ENCODE measurements at regions not wholly inside any gene's neighbourhood (a gene's known extent, or its start where the extent isn't known, plus 50 kb on each side); places are given as distances from the start of the nearest gene placed in this dataset.

DNA sequence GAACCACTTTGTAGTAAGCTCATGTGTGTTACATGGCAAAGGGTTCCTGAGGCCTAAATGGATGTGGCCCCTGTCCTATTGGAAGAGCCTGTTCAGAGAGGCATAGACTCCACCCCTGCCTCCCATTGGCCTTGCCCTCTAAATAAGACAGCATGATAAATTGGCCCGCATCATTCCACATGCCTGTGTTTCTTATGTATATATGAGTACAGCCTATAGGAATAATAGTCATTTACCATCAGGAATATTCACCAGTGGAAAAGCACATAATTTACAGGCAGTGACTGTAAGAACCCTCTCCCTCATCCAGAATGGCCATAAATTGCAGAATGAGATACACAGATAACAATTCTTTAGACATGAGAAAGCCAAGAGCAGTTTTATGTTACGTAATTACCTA lies 519.5 kb upstream of the DAB1 start:
- intact Hi-C loops (cut with DNase I) = no loop called here
- no peaks in the 10 kb centered on the region for H3K4me1 ChIP-seq
- WGBS (ENCODE audit: insufficient coverage, low coverage, low lambda C conversion rate, missing lambda C conversion rate) = 100% methylated on average over 1 of the region's 2 CpGs
- DNase-seq = no peak
- H3K27me3 ChIP-seq = no peaks in the 10 kb centered on the region
- TF ChIP-seq, protein P1, sequence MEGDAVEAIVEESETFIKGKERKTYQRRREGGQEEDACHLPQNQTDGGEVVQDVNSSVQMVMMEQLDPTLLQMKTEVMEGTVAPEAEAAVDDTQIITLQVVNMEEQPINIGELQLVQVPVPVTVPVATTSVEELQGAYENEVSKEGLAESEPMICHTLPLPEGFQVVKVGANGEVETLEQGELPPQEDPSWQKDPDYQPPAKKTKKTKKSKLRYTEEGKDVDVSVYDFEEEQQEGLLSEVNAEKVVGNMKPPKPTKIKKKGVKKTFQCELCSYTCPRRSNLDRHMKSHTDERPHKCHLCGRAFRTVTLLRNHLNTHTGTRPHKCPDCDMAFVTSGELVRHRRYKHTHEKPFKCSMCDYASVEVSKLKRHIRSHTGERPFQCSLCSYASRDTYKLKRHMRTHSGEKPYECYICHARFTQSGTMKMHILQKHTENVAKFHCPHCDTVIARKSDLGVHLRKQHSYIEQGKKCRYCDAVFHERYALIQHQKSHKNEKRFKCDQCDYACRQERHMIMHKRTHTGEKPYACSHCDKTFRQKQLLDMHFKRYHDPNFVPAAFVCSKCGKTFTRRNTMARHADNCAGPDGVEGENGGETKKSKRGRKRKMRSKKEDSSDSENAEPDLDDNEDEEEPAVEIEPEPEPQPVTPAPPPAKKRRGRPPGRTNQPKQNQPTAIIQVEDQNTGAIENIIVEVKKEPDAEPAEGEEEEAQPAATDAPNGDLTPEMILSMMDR (IDR thresholded peaks at IDR 0.05) = no peak
- TF ChIP-seq POLR2A (IDR thresholded peaks at IDR 0.05) = no peak
- H3K27ac ChIP-seq = no peak overlapping the region
- no peaks in the 10 kb centered on the region for H3K36me3 ChIP-seq
- ATAC-seq = no peak
- H3K9me3 ChIP-seq = no peaks in the 10 kb centered on the region
- no peak overlapping the region for H3K4me3 ChIP-seq

DNA sequence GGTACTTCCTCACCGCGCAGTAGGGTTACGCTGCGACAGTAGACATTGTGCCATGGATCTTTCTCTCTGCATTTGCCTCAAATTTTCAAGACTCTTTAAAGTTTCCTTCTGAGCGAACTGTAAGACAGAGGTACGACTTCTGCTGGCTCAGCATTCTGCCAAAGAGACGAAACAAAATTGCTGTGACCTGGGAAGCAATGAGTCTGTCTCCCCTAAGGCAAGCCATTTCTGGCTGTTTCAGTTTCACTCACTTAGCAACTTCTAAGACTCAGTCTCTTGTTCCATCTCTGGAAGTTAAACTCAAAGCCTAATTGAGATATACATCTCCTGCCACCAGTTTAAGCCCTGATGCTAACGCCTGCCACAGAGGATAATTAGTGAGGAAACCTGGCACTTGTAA lies 510.9 kb upstream of the DAB1 start:
- no peaks in the 10 kb centered on the region for H3K27me3 ChIP-seq
- 78% methylated on average over 7 of the region's 8 CpGs for WGBS (ENCODE audit: insufficient coverage, low coverage, low lambda C conversion rate, missing lambda C conversion rate)
- intact Hi-C loops (cut with DNase I) = no loop called here

DNA sequence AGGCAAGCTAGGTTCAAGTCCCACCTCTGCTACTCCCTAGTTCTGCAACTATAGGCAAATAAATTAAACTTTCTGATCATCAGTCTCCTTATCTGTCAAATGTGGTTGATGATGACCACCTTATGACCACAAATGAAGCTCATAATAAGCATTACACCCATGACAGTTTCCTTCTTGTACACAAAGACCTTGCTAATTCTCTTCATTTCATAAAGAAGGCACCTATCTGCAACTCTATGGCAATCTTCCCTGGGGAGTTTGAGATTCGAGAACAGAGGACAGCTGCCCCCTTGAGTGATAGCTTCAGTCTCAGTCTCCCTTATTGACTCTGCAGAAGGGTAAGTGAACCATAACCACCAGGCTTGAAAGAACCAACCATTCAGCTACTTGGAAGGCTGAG lies 503.1 kb upstream of the DAB1 start:
- Histone ChIP-seq H3K9me3 (no peaks in the 10 kb centered on the region), H3K36me3 (no peaks in the 10 kb centered on the region), H3K4me3 (no peak overlapping the region), H3K27ac (no peak overlapping the region), H3K27me3 (no peaks in the 10 kb centered on the region), H3K4me1 (no peaks in the 10 kb centered on the region)
- TF ChIP-seq, protein P1 (IDR thresholded peaks at IDR 0.05) = no peak
- TF ChIP-seq POLR2A (IDR thresholded peaks at IDR 0.05) = no peak
- ATAC-seq (no peak), DNase-seq (no peak)
- WGBS (ENCODE audit: insufficient coverage, low coverage, low lambda C conversion rate, missing lambda C conversion rate) = 83% methylated on average over 1 of the region's 1 CpG
- intact Hi-C loops (cut with DNase I) = no loop called here

More for the DNA sequence above, 510.9 kb upstream of the DAB1 start:
- no peaks in the 10 kb centered on the region for H3K4me1 ChIP-seq
- TF ChIP-seq, protein P1 (IDR thresholded peaks at IDR 0.05) = no peak
- TF ChIP-seq POLR2A (IDR thresholded peaks at IDR 0.05) = no peak
- no peak overlapping the region for H3K27ac ChIP-seq
- no peak overlapping the region for H3K4me3 ChIP-seq
- ATAC-seq (no peak), DNase-seq (no peak)
- H3K9me3 ChIP-seq = no peaks in the 10 kb centered on the region
- no peaks in the 10 kb centered on the region for H3K36me3 ChIP-seq

DNA sequence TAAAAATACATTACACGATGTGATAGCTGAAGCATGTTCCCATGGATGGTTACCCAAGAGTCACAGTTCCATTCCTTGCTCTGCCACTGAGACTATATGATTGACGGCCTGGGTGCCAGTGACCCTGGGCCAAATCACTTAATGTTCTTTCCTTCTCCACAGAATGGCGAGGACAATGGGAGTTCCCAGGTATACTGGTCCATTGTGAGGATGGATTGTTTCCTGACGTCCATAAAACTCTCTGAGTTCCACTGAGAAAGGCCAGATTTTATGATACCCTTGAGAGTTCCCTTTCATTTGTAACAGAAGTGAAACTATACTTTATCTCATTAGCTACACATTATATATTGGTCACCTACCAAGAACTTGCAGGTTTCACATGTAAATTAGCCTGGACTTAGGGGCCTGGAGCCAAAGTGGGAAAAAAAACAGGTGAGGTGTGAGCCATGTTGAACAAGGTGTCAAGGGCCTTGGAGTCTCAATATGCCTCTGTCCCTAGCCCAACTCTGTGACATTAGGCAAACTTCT lies 502.2 kb upstream of the DAB1 start:
- no peaks in the 10 kb centered on the region for H3K27me3 ChIP-seq
- no peaks in the 10 kb centered on the region for H3K36me3 ChIP-seq
- H3K9me3 ChIP-seq = no peaks in the 10 kb centered on the region
- ATAC-seq = no peak
- intact Hi-C loops (cut with DNase I) = no loop called here
- no peak for DNase-seq
- no peak for TF ChIP-seq POLR2A (IDR thresholded peaks at IDR 0.05)
- TF ChIP-seq, protein P1 (IDR thresholded peaks at IDR 0.05) = no peak
- no peaks in the 10 kb centered on the region for H3K4me1 ChIP-seq
- 72% methylated on average over 4 of the region's 4 CpGs for WGBS (ENCODE audit: insufficient coverage, low coverage, low lambda C conversion rate, missing lambda C conversion rate)
- no peak overlapping the region for H3K4me3 ChIP-seq
- H3K27ac ChIP-seq = no peak overlapping the region

DNA sequence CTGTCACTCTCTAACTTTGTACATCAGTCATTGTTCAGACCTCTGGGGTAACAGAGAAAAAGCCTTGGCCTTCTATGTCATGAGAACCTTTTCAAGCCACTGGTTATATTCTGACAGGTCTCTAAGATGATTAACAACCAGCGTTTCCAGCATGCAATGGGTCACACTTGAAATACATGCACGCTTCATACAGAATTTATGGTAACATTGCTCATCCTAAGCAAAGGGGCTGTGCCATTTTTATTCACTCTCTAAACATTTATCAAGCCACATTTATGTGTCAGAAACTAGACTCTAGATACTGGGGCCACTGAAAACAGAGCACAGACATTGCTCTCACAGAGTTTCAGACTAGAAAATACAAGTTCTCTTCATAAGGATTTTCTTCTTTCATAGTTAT lies 501.4 kb upstream of the DAB1 start:
- Histone ChIP-seq H3K27ac (no peak overlapping the region), H3K4me1 (no peaks in the 10 kb centered on the region), H3K4me3 (no peak overlapping the region), H3K27me3 (no peaks in the 10 kb centered on the region), H3K36me3 (no peaks in the 10 kb centered on the region), H3K9me3 (no peaks in the 10 kb centered on the region)
- DNase-seq (no peak), ATAC-seq (no peak)
- no peak for TF ChIP-seq POLR2A (IDR thresholded peaks at IDR 0.05)
- TF ChIP-seq, protein P1 (IDR thresholded peaks at IDR 0.05) = no peak
- intact Hi-C loops (cut with DNase I) = no loop called here
- 94% methylated on average over 2 of the region's 2 CpGs for WGBS (ENCODE audit: insufficient coverage, low coverage, low lambda C conversion rate, missing lambda C conversion rate)
